Activated CD8-positive, alpha-beta memory T cell treated with anti-CD3 and anti-CD28 coated beads, Interleukin-2, amount 50 U/mL, for 48 hours (primary cell): ENCODE measurements at regions not wholly inside any gene's neighbourhood (a gene's known extent, or its start where the extent isn't known, plus 50 kb on each side); places are given as distances from the start of the nearest gene placed in this dataset.

ENCODE experiments used
- DNase-seq: peaks from one replicate; pipeline ENCODE4 v3.0.0-alpha.2; 2020

DNA sequence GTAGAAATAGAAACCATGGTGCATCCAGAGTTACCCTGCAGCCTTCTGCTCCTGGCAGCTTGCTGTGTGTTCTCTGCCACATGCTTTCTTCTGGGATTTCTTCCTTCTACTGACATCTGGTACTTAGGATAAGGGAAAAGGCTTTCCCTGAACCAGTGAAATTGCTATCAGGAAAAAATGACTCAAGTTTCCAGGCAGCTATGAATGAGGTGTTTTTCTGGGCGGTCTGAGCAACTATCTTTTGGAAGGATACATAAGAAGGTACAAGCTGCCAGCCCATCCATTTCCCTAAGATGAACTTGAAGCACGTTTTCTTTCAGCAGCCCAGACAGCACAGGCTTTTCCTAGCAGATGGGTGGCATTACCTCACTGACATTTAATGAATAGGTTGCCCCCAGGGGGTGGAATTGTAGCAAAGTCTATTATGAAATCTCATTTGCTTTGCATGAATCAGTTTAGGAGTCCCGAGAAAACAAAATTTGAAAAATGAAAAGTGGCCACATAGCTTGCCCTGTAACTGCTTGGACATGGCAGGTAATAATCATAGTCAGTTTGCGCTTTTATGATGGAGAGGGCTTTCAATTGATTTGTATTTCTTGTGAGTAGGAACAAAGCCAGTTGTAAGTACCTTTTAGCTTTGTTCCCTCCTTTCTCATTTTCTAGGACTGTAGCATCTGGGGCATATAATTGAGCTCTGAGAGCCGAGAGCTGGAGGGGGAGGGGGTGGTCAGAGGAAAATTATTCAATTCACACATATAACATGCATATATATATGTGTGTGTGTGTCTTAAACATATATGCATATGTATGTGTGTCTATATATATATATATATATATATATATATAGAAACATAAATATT is 108.5 kb downstream of the C9orf152 start:
- DNase-seq: no peak

DNA sequence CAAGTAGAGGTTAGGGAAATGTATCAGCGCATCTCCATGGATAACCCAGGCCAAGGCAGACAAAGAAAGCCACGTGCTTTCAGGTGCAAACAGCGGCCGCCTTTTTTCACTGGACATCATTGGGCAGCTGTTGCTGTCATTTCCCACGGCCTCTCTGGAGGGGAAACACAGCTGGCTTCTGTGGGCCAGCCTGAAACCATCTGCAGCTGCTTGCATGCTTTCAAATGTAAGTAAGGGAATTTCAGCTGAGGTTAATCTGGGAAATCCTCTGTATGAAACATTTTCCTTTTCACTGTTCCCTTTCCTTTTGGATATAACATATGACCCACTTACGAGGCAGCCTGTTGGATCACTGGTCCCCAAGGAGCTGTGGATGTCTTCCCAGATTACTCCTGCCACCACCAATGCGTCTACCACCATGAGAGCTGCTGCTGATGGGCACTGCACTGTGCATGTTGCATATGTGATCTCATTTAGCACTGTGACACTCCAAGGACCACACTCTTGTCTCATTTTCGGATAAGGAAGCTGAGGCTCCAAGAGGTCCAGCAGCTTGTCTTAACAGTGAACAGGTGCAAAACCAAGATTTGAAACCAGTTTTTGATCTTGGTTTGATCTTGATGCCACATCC is 106.3 kb downstream of the C9orf152 start:
- no peak for DNase-seq

DNA sequence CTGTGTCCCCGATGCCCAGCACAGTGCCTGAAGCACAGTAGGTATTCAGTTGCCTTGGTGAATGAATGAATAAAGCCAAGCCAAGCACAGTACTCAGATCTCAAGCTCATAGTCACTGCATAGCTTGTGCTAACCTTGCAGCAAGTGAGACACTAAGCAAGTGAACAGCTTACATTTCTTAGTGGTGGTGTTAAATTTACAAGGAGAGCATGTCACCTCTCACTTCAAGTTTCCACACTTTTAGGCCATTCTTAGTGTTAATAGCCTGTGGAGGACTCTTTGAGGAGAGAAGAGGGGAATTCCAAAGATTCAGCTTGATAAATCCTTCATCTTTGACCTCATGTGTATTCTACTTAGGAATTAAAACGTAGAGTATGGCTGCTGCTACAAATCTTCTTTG is 104.7 kb downstream of the C9orf152 start:
- no peak for DNase-seq

DNA sequence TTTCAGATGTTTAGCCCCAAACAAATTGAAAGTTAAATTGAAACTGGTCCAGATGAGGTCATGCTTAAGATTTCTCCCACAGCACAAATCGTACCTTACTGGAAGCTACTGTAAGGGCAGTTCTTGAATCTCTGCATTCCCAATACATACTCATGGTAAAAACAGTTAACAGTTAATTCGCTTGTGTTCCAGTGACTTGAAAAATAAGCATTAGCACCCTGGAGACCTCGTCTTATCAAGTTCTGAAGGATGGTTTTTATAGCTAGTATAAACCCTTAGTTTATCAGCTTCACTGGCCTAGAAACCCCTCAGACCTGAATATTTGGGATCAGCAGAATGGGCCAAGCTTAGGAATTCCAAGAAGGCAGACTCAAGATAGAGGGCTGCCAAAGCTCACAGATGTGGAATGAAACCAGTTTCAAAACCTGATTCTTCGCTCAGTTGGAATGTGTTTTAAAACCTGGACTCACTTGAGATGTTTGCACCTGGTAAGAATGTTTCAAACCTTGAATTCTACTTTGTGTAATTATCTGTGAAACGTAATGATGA is 103.6 kb downstream of the C9orf152 start:
- no peak for DNase-seq

DNA sequence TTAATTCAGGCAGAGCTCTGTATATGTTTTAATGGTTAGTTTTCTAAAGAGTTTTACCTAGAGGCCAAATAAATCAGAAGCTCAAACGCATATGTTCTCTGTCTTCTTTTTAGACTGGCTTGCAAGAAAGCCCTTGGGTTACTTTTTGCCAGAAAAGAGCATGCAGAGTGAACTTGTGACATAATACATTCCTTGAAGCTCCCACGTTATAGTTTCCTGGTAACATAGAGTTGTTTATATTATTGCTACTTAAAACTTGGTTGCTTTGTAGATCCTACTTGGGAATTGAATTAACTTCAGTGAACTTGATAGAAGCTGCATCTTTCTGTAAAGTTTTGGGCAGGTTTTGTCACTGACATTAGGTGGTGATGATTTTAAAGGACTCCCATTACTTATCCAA is 102.9 kb downstream of the C9orf152 start:
- DNase-seq: no peak

DNA sequence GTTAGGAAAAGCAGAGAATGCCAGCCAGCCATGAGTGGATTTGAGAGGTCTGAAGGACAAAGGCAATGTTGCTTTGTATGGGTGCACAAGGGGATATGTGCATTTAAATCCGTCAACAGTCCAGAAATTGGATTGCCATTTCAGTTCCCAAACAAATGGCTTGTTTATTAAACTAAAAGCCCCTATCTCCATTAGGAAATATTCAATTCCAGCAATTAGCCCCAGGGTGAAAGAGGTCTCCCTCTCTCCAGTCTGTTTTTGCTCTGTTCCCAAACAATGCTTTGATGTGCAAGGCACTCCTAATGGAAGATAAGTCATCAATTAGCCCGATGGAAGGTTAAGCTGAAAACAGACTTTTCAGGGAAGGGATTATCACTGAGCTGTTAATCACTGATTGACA is 101.3 kb downstream of the C9orf152 start:
- no peak for DNase-seq

DNA sequence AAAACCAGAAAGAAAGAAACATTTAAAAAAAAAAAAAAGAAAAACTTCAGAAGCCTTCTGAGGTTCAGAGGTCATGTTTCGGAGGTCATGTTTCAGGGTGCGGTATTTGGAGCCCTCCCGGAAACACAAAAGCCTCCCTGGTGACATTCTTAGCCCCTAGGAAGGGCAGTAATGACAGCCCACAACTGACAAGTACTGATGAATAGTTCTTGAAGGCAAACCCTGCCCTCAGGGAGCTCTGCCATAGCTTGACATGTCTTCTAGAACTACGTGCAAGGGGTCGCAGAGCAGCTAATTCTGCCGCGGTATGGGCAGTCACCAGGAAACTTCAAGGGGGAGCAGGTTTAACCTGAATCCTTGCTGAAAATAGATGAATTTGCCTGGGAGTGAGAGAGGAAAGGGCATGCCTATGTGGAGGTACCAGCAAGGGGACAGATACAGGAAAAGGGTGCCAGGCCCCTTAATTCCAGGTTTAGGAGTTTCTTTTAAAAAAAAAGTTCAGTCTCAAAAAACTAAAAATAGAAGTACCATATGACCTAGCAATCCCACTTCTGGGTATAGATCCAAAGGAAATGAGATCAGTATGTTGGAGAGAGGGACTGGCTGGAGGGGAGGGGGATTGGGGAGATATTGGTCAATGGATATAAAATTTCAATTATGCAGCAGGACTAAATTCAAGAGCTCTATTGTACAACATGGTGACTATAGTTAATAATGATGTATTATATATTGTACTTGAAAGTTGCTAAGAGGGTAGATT is 98.4 kb downstream of the C9orf152 start:
- DNase-seq: no peak

DNA sequence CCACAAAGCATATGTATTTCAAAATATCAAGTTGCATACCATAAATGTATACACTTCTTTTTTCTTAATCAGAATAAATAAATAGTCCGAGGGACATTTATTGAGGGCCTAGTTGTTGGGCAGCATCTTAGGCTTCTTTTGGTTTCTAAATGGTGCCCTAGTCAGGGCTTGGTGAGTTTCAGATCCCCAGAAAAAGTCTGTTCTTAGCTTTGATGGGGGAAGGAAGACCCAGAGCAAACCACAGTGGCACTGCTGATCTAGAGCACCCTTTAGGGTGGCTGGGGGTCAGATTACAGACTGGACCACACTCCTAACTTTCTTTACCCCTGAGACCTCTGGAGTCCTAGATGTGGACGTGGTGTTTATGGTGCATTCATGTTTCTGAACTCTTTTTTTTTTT is 97.8 kb downstream of the C9orf152 start:
- DNase-seq: no peak

DNA sequence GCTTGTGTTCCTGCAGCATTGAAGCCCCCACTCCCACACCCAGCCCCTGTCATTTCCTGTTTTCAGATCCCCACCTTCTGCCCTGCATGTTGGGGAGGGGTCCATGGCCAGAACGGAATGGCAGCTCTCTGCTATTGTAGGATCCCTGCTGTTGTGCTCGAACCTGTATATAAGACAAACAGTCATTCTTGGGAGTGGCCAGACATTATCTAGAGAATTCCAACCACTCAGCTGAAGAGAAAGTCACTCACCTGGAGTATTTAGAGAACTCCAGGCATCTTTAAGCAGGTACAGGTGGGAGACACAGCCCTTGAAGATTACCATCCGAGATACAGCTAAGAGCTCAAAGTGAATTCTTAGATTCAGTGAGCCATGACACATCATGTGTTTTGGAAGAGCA is 96.1 kb downstream of the C9orf152 start:
- no peak for DNase-seq

DNA sequence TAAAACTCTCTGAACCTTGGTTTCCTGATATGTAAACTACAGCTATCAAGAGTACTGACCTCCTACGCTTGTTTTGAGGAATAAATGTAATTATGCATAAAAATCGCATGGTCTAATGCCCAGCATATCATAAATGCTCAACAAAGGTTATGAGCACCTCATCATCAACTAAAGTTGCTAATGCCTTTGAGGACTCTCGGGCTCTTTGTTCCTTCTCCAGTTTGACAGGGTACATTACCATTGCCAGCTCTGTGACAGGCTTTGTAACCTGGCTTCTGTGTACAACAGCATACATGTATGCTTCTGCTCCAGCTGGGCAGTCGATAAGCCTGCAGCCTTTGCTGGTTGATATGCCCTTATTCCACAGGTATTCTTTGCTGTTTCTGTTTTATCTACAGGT is 95.2 kb downstream of the C9orf152 start:
- no peak for DNase-seq

DNA sequence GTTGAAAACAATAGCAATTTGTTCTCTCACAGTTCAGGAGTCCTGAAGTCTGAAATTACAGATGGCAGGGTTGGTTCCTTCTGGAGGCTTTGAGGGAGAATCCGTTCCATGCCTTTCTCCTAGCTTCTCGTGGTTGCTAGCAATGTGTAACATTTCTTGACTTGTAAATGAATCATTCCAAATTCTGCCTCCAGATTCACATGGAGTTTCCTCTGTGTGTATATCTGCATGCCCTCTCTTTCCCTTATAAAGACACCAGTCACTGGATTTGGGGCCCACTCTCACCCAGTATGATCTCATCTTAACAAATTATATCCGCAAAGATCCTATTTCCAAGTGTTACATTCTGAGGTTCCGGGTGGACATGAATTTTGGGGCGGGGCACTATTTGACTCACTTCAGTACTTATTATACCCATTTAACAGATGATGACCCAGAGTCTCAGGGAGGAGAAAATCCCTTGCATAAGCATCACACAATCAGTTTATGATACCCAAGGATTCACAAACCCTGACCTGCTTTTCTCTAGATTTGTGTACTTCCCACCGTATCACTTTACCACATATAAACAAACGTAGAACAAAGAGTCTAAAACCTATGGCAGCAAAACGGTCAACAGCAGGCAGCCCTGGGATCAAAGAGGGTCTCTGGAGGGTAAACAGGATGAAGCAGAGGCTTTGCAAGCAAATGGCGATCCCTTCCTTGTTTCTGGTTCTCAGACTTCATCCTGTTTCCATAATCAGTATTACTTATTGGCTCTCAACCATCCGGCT is 93.7 kb downstream of the C9orf152 start:
- DNase-seq: no peak

DNA sequence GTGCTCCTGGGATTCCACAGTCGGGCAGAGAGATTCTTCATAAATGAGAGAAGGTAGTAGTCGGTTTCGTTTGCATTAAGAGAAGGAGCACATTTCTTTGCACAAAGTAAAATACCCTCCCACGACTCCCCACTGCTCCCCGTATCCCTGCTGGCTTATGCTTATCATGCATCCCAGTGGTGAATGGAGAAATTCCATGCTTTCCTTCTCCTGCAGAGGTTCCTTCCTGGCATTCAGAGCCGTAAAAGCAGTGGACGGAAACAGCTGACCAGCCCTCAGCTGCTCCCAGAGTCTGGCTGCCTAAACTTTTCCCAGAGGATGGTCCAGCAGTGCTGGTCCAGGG is 93.1 kb downstream of the C9orf152 start:
- DNase-seq: no peak

DNA sequence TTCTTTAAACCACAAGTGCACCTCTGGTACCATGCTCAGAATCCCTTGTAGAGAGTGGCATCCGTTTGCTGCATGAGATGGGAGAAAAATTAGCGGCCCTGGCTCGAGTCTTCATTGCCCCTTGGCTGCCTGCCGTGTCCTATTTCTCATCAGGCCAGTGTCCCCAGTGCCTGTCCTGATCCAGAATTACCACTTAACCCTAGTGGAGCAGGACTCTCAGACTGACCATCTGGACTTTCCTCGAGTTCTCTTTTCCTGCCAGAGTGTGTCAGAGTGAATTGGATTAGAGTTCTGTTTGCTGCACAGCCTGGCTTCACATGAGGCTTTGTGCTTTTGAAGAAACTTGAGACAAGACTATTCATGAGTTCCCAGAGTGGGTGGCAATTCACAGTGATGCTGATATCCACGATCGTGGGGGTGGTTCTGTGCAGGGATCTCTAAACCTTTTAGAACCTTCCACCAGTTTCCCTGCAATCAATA is 92.6 kb downstream of the C9orf152 start:
- DNase-seq: no peak

DNA sequence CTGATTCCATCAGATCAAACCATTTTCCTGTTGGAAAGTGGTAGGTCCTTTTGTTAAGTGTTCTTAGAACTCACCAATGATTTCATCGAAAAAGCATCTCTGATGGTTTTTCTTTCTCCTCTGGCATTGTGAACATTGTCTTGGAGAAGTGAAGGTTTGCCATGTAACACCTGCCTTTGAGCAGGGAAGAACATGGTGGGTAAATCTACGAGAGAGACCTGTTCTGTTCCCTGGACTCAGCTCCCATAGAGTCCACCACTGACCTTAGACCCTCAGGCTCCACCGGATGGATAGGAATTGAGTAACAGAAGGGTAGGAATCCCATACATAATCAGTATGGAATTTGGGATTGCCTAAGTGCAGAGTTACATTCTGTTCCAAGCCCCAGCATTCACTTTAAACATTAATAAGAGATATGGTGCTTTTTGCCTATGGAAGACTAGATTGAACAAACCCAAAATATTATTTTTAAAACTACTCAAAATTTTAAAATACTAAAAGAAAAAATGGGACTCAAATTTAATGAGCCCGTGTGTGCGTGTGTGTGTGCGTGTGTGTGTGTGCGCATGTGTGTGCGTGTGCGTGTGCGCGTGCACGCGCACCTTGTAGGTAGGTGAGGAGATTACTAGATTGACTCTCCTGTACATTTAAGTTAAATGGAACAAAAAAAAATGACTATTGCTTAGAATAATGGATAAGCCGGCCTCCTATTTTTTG is 92.0 kb downstream of the C9orf152 start:
- no peak for DNase-seq

DNA sequence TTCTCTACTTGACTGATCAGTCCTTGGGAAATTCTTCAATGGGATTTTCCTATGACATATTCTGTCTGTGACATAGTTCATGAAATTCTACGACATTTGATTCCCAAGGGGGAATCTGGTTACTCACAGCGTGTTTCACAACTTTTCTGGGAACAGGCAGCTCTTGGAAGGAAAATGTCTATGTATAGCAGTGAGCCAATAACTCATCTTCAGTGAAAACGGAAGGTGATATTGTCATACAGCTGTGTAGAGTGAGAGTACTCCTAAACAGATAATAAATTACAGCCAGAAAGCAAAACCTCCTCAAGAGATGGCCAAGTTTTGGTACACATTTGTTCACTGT is 91.4 kb downstream of the C9orf152 start:
- DNase-seq: no peak

DNA sequence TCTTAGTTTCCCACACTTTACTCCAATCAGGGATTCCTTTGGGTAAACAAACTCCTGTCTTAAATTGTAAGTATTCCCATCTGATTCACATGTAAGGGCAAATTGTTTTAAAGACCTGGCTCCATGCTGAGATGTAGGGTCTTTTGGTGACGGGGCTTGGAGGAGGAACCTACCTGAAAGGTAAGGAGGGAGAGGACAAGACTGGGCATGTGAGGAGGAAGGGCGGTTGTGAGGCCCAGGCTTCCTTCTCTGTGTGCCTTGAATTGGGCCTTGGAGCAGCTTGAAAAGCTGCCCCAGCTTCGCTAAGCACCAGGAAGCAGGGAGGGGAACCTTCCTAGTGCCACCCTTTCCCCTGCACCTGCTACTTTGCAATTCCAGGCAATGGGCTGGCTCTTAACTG is 86.8 kb downstream of the C9orf152 start:
- no peak for DNase-seq

DNA sequence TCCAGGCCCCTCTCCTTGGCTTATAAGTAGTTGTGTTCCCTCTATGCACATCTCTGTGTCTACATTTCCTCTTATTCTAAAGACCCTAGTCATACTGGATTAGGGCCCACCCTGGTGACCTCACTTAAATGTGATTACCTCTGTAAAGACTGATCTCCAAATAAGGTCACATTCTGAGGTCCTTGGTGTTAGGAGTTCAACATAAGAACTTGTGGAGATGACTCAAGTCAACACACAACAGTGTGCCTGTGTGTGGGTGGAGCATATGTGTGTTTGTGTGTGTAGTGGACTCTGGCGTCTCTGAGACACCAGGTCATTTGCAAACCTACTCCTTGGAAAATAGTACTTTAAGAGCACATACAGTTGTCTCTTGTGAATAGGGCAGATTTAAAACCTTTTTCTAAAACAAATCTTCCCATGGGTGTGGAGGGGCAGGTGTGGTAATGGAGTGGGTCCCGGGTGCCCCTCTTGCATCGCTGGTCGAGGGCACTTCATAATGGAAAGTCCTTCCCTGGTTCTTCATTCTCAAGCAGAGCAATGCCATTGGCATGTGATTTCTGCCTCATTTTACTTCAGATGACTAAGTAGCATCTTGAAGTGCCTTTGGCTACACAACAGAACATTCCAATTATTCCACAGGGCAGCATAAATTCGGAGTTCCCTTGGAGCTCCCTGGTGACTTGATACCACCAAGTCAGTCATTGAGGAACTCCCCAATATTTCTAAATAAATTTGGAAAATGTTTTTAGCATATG is 84.4 kb downstream of the C9orf152 start:
- DNase-seq: no peak

DNA sequence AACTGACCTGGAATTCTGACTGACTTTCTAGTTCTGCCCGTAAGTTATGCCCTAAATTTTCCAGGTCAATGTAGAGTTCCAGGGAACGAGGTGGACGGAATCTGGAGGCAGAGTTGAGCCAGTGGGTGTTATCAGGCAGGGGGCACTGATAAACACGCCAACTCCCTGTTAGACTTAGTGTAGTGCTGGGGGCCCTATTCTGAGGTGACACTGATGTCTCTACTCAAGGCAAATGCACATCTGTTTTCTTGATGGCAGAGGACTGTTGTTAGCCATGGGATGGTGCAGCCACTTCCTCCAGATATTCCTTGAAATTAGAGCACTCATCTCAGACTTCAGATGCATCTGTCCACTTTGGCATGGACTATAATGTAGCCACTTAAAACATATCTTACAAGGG is 83.5 kb downstream of the C9orf152 start:
- no peak for DNase-seq

DNA sequence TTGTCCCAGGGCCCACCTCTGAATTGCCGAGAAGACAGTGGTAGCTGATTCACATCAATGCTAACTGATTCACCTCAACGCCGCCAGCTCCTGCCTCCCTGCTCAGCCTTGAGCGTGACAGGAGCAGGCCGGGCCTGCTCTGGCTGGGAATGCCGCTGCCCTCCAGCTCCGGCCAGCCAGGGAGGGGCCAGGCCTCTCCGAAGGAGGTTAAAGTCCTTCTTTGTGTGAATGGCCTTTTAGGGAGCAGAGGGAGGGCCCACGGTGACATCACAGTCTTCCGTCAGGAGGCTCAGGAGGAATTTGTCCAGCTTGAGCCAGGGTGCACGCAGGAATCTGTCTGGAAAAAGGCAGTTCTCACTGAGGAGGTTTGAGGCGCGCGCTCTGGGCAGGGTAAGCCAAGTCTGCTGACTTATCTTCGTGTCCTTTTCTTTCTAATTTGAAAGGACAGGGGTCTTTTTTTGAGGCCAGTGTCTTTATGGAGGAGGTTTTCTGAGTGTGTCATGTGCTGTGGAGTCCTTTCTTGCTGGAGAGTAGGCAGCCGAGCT is 82.7 kb downstream of the C9orf152 start:
- DNase-seq: no peak

DNA sequence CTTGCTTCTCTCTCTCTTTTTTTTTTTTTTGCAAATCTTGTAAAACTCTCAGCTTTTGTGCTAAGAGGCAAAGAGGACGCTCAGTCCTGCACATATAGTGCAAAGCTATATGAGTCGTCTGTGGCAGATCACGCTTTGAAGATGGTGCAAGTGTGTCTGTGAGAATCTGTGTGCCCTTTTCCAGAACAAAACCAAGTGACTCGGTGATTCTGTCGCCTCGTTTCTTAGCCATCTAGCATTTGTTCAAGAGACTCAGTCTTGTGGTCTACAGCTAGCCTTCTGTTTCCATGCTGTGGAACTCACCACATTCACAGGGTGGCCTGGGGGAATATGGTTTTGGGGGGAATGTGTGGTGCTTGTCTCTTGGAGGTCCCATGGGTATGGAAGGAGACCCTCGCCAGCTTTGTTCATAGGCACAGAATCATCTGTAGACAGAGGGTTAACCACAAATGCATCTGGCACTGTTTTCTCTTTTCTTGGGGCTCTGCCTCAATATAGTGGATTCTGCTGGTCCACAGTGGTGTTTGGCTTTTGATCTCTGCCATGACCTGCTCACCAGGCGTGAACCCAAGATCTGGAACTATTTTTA is 82.1 kb downstream of the C9orf152 start:
- no peak for DNase-seq

DNA sequence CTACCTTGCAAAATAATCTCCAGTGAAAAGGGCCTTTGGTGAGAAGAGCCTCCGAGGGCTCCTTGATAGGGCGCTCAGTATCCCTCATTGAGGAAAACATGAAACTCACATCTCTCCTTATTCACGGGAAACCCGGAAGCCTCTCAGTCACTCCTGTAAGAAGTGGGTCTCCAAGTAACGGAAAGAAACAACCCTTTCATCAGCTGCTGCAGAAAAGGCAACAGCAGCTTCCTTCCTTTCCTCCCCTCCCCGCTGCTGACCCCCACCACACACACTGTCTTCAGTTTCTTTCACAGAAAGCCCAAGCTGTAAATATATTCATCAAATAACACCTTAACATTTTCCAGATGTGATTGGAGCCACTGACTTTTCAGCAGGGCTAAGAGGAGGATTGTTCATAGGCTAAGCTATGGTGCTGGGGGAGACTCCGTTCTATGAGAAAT is 81.4 kb downstream of the C9orf152 start:
- DNase-seq: no peak
